Prostate gland (tissue), 2 donors: ENCODE measurements at regions not wholly inside any gene's neighbourhood (a gene's known extent, or its start where the extent isn't known, plus 50 kb on each side); places are given as distances from the start of the nearest gene placed in this dataset.

ENCODE experiments used
- POLR2A ChIP-seq: fragments of 450-650 bp; IDR thresholded peaks from one replicate; pipeline ENCODE4 v1.6.1; 2016; ENCODE audit warnings: antibody characterized with exemption, mild to moderate bottlenecking
- POLR2AphosphoS5 ChIP-seq: sonication (generic); formaldehyde crosslinking; IDR thresholded peaks from one replicate; pipeline ENCODE4 v1.6.1; 2017; ENCODE audit warnings: antibody characterized with exemption
- TF ChIP-seq, protein P1 (sequence below), 4 experiments: fragments of 200-600 bp in 2 of 4; fragments of 450-650 bp in 2 of 4; sonication (generic) in 2 of 4; IDR thresholded peaks; 1 replicate in 3 of 4; 2 replicates in 1 of 4; pipeline ENCODE4 v1.5.1; 2016 to 2019; ENCODE audit warnings: antibody characterized with exemption in 4 of 4, mild to moderate bottlenecking in 2 of 4, moderate library complexity in 2 of 4

DNA sequence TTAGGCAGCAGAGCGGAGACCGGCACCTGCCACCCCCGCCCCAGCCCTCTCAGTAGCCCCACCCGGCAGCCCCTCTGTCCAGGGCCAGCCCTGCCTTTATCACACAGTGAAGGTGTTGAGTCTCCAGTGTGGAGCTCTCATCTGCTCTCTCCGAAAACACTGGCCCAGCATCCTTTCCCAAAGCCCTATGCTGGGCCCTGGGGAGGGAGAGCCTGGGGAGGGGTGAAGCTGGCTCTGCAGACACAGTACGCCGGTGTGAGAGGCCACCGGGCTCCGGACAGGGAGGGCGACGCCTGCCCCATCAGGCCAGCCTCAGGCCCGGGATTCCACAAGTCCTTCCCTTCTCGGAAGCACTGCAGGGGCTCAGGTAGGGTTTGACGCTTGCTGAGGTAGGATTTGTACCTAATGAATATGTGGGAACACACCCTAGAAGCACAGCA, 186.9 kb downstream of the ERMARD start:
- TF ChIP-seq, protein P1, sequence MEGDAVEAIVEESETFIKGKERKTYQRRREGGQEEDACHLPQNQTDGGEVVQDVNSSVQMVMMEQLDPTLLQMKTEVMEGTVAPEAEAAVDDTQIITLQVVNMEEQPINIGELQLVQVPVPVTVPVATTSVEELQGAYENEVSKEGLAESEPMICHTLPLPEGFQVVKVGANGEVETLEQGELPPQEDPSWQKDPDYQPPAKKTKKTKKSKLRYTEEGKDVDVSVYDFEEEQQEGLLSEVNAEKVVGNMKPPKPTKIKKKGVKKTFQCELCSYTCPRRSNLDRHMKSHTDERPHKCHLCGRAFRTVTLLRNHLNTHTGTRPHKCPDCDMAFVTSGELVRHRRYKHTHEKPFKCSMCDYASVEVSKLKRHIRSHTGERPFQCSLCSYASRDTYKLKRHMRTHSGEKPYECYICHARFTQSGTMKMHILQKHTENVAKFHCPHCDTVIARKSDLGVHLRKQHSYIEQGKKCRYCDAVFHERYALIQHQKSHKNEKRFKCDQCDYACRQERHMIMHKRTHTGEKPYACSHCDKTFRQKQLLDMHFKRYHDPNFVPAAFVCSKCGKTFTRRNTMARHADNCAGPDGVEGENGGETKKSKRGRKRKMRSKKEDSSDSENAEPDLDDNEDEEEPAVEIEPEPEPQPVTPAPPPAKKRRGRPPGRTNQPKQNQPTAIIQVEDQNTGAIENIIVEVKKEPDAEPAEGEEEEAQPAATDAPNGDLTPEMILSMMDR (IDR thresholded peaks at IDR 0.05) = no peak
- no peak for TF ChIP-seq POLR2A
- TF ChIP-seq POLR2AphosphoS5 = no peak
